K562 (cell line): ENCODE measurements at regions not wholly inside any gene's neighbourhood (a gene's known extent, or its start where the extent isn't known, plus 50 kb on each side); places are given as distances from the start of the nearest gene placed in this dataset.

Source experiments
- ATAC-seq: fragments of 200-7000 bp; cut with Tn5 transposase; 3 replicates; pipeline ENCODE4 v1.9.1; 2020; ENCODE audit warnings: moderate library complexity
- BruUV-seq: library from RNA; stranded (reverse); fragments of 400-500 nt; replicated peaks from 2 replicates; lab custom pipeline; 2021; lab: Mats Ljungman, UMichigan
- CTCF ChIA-PET: fragments of 300-600 bp; formaldehyde crosslinking; extraction: SDS; loops from one replicate; lab custom pipeline; 2021; ENCODE audit warnings: low intra/inter-chr PET ratio; lab: Yijun Ruan, JAX
- POLR2A ChIA-PET: fragments of 300-600, 350-650 bp; sonication (Branson Sonifier 250); formaldehyde crosslinking; extraction: SDS; loops from one replicate; lab custom pipeline; 2021; ENCODE audit warnings: antibody characterized with exemption, inconsistent platforms; lab: Yijun Ruan, JAX
- DNase-seq, 4 experiments: peaks; one replicate each; pipeline versions ENCODE4 v3.0.0 to v3.0.0-alpha.2; 2011 to 2018; ENCODE audit warnings: low spot score in 3 of 4, mixed read lengths in 3 of 4; ENCODE audit errors: extremely low read depth in 1 of 4
- FAIRE-seq: peaks from 2 replicates; lab custom pipeline; 2011; peaks lifted over from hg19 to GRCh38; lab: Jason Lieb, UNC
- H2AFZ ChIP-seq: 2 replicates; pipeline ENCODE4 v1.6.0; 2011; ENCODE audit warnings: low read depth, low read length, control low read depth, inconsistent platforms
- H3K27ac ChIP-seq: fragments of 200-600 bp; 3 replicates; pipeline ENCODE4 v1.8.0; 2011; ENCODE audit warnings: low read depth, mild to moderate bottlenecking, control low read depth, inconsistent platforms, low read length, moderate library complexity, mixed read lengths; ENCODE audit errors: extremely low read depth
- H3K27me3 ChIP-seq, 2 experiments: fragments of 300-600 bp in 1 of 2; 2 replicates in 1 of 2; 3 replicates in 1 of 2; pipeline versions ENCODE4 v1.6.0 to v1.8.0; 2011; ENCODE audit warnings: inconsistent platforms in 2 of 2, low read length in 2 of 2, mild to moderate bottlenecking in 1 of 2, mixed read lengths in 1 of 2, moderate library complexity in 1 of 2; ENCODE audit not compliant: control insufficient read depth in 2 of 2, insufficient read depth in 2 of 2
- H3K36me3 ChIP-seq: fragments of 300-600 bp; 3 replicates; pipeline ENCODE4 v1.8.0; 2011; ENCODE audit warnings: mild to moderate bottlenecking, low read length, inconsistent platforms; ENCODE audit not compliant: control insufficient read depth, insufficient read depth
- H3K4me1 ChIP-seq, 2 experiments: fragments of 200-600 bp in 1 of 2; replicated peaks in 1 of 2; 2 replicates in 1 of 2; 3 replicates in 1 of 2; pipeline versions ENCODE4 v1.5.1 to v1.8.0; 2011; ENCODE audit warnings: inconsistent platforms in 2 of 2, low read length in 2 of 2, mild to moderate bottlenecking in 1 of 2, mixed read lengths in 1 of 2, moderate library complexity in 1 of 2; ENCODE audit not compliant: control insufficient read depth in 2 of 2, insufficient read depth in 2 of 2
- H3K4me2 ChIP-seq: 2 replicates; pipeline ENCODE4 v1.6.1; 2011; ENCODE audit warnings: low read length, control low read depth, inconsistent platforms, mixed read lengths; ENCODE audit not compliant: insufficient read depth
- H3K4me3 ChIP-seq: fragments of 200-600 bp; sonication (generic), shearing (Covaris generic); 2 replicates; pipeline ENCODE4 v1.5.1; 2016; ENCODE audit warnings: control low read depth, inconsistent platforms
- H3K79me2 ChIP-seq: fragments of 200-600 bp; 3 replicates; pipeline ENCODE4 v1.8.0; 2011; ENCODE audit warnings: low read length, inconsistent platforms; ENCODE audit not compliant: control insufficient read depth, insufficient read depth
- H3K9ac ChIP-seq, 2 experiments: 2 replicates each; pipeline versions ENCODE4 v1.6.0 to v1.6.1; 2011; ENCODE audit warnings: low read depth in 2 of 2, low read length in 2 of 2, control low read depth in 1 of 2, inconsistent platforms in 1 of 2, mild to moderate bottlenecking in 1 of 2, mixed read lengths in 1 of 2; ENCODE audit not compliant: insufficient read depth in 1 of 2
- H3K9me1 ChIP-seq: one replicate; pipeline ENCODE4 v1.6.0; 2011; ENCODE audit warnings: inconsistent platforms, mild to moderate bottlenecking, low read length, moderate library complexity; ENCODE audit not compliant: control insufficient read depth, insufficient read depth
- H3K9me3 ChIP-seq: replicated peaks from 2 replicates; pipeline ENCODE4 v1.5.1; 2011; ENCODE audit warnings: low read depth, low read length, inconsistent platforms; ENCODE audit not compliant: control insufficient read depth, insufficient read depth
- H4K20me1 ChIP-seq: replicated peaks from 2 replicates; pipeline ENCODE4 v1.6.1; 2011; ENCODE audit warnings: low read length, inconsistent platforms, mixed read lengths; ENCODE audit not compliant: control insufficient read depth, insufficient read depth
- CBFA2T2 ChIP-seq: fragments of 450-650 bp; conservative IDR thresholded peaks from 2 replicates; pipeline ENCODE4 v1.6.1; 2017; ENCODE audit warnings: mild to moderate bottlenecking
- ERF ChIP-seq: fragments of 450-650 bp; formaldehyde crosslinking; IDR thresholded peaks from 2 replicates; pipeline ENCODE4 v1.4.0; 2020; ENCODE audit warnings: mild to moderate bottlenecking, mixed read lengths
- EWSR1 ChIP-seq: fragments of 450-650 bp; IDR thresholded peaks from 2 replicates; pipeline ENCODE4 v1.6.1; 2018; ENCODE audit warnings: borderline replicate concordance, mild to moderate bottlenecking, low read depth, moderate library complexity; ENCODE audit not compliant: partially characterized antibody
- MTF1 ChIP-seq: fragments of 250-450 bp; sonication (Bioruptor Pico); IDR thresholded peaks from 2 replicates; pipeline ENCODE4 v1.9.0; 2021; ENCODE audit warnings: moderate library complexity, mild to moderate bottlenecking, inconsistent platforms, borderline replicate concordance
- NCOA6 ChIP-seq: fragments of 450-650 bp; IDR thresholded peaks from 2 replicates; pipeline ENCODE4 v1.6.1; 2017; ENCODE audit warnings: mild to moderate bottlenecking
- STAT5A ChIP-seq: IDR thresholded peaks from 2 replicates; pipeline ENCODE4 v1.6.1; 2012; ENCODE audit warnings: low read length, inconsistent platforms, borderline replicate concordance
- ZC3H4 ChIP-seq: sonication (generic); formaldehyde crosslinking; IDR thresholded peaks from 2 replicates; pipeline ENCODE4 v1.9.0; 2021; ENCODE audit warnings: missing genetic modification reagents, borderline replicate concordance
- ZNF197 ChIP-seq: fragments of 200-800 bp; sonication (Bioruptor generic); IDR thresholded peaks from 2 replicates; pipeline ENCODE4 v1.6.1; 2016; ENCODE audit warnings: low read depth, missing genetic modification characterization, missing compliant biosample characterization
- ZNF232 ChIP-seq: sonication (generic); formaldehyde crosslinking; IDR thresholded peaks from 2 replicates; pipeline ENCODE4 v1.8.0; 2022; ENCODE audit warnings: mild to moderate bottlenecking, missing genetic modification reagents
- ZNF507 ChIP-seq: conservative IDR thresholded peaks from 2 replicates; pipeline ENCODE4 v1.6.1; 2017; ENCODE audit warnings: missing genetic modification characterization, missing compliant biosample characterization
- ZNF57 ChIP-seq: fragments of 450-650 bp; formaldehyde crosslinking; IDR thresholded peaks from 2 replicates; pipeline ENCODE4 v1.4.0; 2020; ENCODE audit warnings: mild to moderate bottlenecking, moderate library complexity
- WGBS: fragments of 100-300 bp; shearing (Covaris generic); methylation state at CpG from one replicate; pipeline ENCODE4 v1.1.6; 2016; ENCODE audit warnings: low coverage, mixed read lengths; ENCODE audit not compliant: insufficient coverage; ENCODE audit errors: missing lambda C conversion rate; 5-methylcytosine and 5-hydroxymethylcytosine counted together
- in situ Hi-C: fragments of 300-500 bp; cut with MboI; formaldehyde crosslinking; loops from 4 replicates; pipeline ENCODE4 v1.15.0; 2018; ENCODE audit warnings: inconsistent platforms, mixed read lengths
- intact Hi-C: fragments of 100-400 bp; cut with micrococcal nuclease; formaldehyde crosslinking; loops from 2 replicates; pipeline ENCODE4 v1.14.2; 2022
- TF ChIP-seq, protein P1 (sequence below): fragments of 450-650 bp; formaldehyde crosslinking; IDR thresholded peaks from 2 replicates; pipeline ENCODE4 v1.4.0; 2022; ENCODE audit warnings: missing genetic modification characterization
- TF ChIP-seq, protein P2 (sequence below), 2 experiments: fragments of 450-650 bp in 1 of 2; sonication (generic) in 1 of 2; formaldehyde crosslinking in 1 of 2; IDR thresholded peaks in 1 of 2; conservative IDR thresholded peaks in 1 of 2; 2 replicates each; pipeline versions ENCODE4 v1.6.1 to v1.8.1; 2016 to 2023; ENCODE audit warnings: mild to moderate bottlenecking in 2 of 2, moderate library complexity in 2 of 2, inconsistent platforms in 1 of 2, missing genetic modification reagents in 1 of 2
- TF ChIP-seq, protein P3 (sequence below): fragments of 250-450 bp; sonication (Bioruptor Pico); IDR thresholded peaks from 2 replicates; pipeline ENCODE4 v1.4.0; 2020; ENCODE audit warnings: mild to moderate bottlenecking, moderate library complexity
- TF ChIP-seq, protein P4 (sequence below): sonication (generic); formaldehyde crosslinking; IDR thresholded peaks from 2 replicates; pipeline ENCODE4 v1.8.0; 2022; ENCODE audit warnings: mild to moderate bottlenecking, missing genetic modification reagents, borderline replicate concordance
- TF ChIP-seq, protein P5 (sequence below): fragments of 250-450 bp; sonication (Bioruptor Pico); IDR thresholded peaks from 2 replicates; pipeline ENCODE4 v1.6.1; 2021; ENCODE audit warnings: mild to moderate bottlenecking

DNA sequence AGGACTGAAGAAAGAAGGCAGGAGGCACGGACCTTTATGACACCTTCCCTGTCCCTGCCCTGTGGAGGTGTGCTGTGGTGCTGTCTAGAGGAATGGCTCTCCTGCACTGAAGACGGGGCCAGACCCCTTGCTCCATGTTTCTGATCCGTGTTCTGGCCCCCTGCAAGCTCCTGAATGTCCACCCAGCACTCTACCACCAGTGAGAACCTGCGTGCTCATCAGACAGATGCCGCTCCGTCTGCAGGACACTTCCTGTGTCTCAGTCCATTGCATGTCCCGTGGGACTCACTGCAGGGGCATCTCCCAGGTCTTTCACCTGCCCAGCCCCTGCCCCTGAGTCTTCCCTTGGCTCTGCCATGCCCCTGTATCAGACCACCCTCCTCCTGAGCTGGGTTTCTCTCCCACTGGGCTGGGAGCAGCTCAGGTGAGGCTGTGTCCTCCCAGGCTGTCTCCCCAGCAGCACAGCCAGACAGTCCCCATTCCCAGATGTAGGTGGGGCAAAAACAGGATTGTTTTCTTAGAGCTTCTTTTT lies 278.3 kb upstream of the ZNF32 start:
- intact Hi-C loops = no loop called here
- FAIRE-seq = no peak

More for the DNA sequence above, 278.3 kb upstream of the ZNF32 start:
- in situ Hi-C loops = no loop called here
- H3K9me1 ChIP-seq = no peaks in the 10 kb centered on the region
- H2AFZ ChIP-seq = no peak overlapping the region
- H3K27ac ChIP-seq = no peak overlapping the region
- H3K9ac ChIP-seq = no peak overlapping the region
- no peak overlapping the region for H3K4me2 ChIP-seq
- no peaks in the 10 kb centered on the region for H3K36me3 ChIP-seq
- peaks cover 0 to 17% of the 10 kb centered on the region in 2 experiments; a peak in 2 of 5 replicates for H3K27me3 ChIP-seq
- no peaks in the 10 kb centered on the region for H3K9me3 ChIP-seq
- TF ChIP-seq ERF (CRISPR knock-in tag) = no peak
- no peak for TF ChIP-seq CBFA2T2
- TF ChIP-seq, protein P1, sequence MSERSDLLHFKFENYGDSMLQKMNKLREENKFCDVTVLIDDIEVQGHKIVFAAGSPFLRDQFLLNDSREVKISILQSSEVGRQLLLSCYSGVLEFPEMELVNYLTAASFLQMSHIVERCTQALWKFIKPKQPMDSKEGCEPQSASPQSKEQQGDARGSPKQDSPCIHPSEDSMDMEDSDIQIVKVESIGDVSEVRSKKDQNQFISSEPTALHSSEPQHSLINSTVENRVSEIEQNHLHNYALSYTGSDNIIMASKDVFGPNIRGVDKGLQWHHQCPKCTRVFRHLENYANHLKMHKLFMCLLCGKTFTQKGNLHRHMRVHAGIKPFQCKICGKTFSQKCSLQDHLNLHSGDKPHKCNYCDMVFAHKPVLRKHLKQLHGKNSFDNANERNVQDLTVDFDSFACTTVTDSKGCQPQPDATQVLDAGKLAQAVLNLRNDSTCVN (CRISPR knock-in tag) = no peak
- TF ChIP-seq, protein P2, sequence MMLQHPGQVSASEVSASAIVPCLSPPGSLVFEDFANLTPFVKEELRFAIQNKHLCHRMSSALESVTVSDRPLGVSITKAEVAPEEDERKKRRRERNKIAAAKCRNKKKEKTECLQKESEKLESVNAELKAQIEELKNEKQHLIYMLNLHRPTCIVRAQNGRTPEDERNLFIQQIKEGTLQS (IDR thresholded peaks at IDR 0.05) = no peak
- TF ChIP-seq, protein P2 (CRISPR knock-in tag; conservative IDR thresholded peaks at IDR 0.05) = no peak
- TF ChIP-seq, protein P3, sequence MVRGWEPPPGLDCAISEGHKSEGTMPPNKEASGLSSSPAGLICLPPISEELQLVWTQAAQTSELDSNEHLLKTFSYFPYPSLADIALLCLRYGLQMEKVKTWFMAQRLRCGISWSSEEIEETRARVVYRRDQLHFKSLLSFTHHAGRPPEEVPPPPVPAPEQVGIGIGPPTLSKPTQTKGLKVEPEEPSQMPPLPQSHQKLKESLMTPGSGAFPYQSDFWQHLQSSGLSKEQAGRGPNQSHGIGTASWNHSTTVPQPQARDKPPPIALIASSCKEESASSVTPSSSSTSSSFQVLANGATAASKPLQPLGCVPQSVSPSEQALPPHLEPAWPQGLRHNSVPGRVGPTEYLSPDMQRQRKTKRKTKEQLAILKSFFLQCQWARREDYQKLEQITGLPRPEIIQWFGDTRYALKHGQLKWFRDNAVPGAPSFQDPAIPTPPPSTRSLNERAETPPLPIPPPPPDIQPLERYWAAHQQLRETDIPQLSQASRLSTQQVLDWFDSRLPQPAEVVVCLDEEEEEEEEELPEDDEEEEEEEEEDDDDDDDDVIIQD (CRISPR knock-in tag) = no peak
- TF ChIP-seq ZNF507 (tag) = no peak
- TF ChIP-seq ZNF57 (CRISPR knock-in tag) = no peak
- TF ChIP-seq EWSR1 = no peak
- TF ChIP-seq, protein P4, sequence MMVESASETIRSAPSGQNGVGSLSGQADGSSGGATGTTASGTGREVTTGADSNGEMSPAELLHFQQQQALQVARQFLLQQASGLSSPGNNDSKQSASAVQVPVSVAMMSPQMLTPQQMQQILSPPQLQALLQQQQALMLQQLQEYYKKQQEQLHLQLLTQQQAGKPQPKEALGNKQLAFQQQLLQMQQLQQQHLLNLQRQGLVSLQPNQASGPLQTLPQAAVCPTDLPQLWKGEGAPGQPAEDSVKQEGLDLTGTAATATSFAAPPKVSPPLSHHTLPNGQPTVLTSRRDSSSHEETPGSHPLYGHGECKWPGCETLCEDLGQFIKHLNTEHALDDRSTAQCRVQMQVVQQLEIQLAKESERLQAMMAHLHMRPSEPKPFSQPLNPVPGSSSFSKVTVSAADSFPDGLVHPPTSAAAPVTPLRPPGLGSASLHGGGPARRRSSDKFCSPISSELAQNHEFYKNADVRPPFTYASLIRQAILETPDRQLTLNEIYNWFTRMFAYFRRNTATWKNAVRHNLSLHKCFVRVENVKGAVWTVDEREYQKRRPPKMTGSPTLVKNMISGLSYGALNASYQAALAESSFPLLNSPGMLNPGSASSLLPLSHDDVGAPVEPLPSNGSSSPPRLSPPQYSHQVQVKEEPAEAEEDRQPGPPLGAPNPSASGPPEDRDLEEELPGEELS = no peak
- TF ChIP-seq, protein P5, sequence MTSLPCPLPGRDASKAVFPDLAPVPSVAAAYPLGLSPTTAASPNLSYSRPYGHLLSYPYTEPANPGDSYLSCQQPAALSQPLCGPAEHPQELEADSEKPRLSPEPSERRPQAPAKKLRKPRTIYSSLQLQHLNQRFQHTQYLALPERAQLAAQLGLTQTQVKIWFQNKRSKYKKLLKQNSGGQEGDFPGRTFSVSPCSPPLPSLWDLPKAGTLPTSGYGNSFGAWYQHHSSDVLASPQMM (CRISPR knock-in tag) = no peak
- TF ChIP-seq ZNF232 (CRISPR knock-in tag) = no peak
- no peak for TF ChIP-seq ZNF197
- TF ChIP-seq MTF1 (CRISPR knock-in tag) = no peak
- no peak for TF ChIP-seq STAT5A
- no peak for TF ChIP-seq ZC3H4 (CRISPR knock-in tag)
- no peak for TF ChIP-seq NCOA6
- BruUV-seq = no TSS peak
- H3K4me3 ChIP-seq = no peak overlapping the region
- no peaks in the 10 kb centered on the region for H3K4me1 ChIP-seq
- ATAC-seq = no peak
- no peaks in the 10 kb centered on the region; the same call in 1 of the 2 replicates for H4K20me1 ChIP-seq
- CTCF ChIA-PET = no interaction called here
- POLR2A ChIA-PET = no interaction called here
- no peaks in the 10 kb centered on the region for H3K79me2 ChIP-seq
- 1% methylated on average over 7 of the region's 7 CpGs for WGBS
- DNase-seq = no peak
